Tibial nerve (tissue), 4 donors: ENCODE measurements at regions not wholly inside any gene's neighbourhood (a gene's known extent, or its start where the extent isn't known, plus 50 kb on each side); places are given as distances from the start of the nearest gene placed in this dataset.

Experiments used
- DNase-seq, 2 donors: peaks; one replicate each; pipeline ENCODE4 v3.0.0-alpha.2; 2019; ENCODE audit warnings: low spot score in 2 of 2
- H3K27ac ChIP-seq, 4 donors: fragments of 200-600 bp; sonication (generic) in 3 of 4; one replicate each; pipeline ENCODE4 v1.5.1; 2017 to 2019; ENCODE audit warnings: mild to moderate bottlenecking in 1 of 4
- H3K27me3 ChIP-seq, 2 donors: fragments of 200-600 bp; sonication (generic) in 1 of 2; one replicate each; pipeline versions ENCODE4 v1.5.1 to v1.6.0; 2017 to 2019
- H3K36me3 ChIP-seq, 3 donors: fragments of 200-600 bp; sonication (generic); one replicate each; pipeline ENCODE4 v1.5.1; 2018 to 2019
- H3K4me1 ChIP-seq, 4 donors: fragments of 200-600 bp; sonication (generic) in 3 of 4; one replicate each; pipeline ENCODE4 v1.5.1; 2017 to 2019
- H3K4me3 ChIP-seq, 4 donors: fragments of 200-600 bp; sonication (generic) in 3 of 4; one replicate each; pipeline ENCODE4 v1.5.1; 2017 to 2019; ENCODE audit warnings: mild to moderate bottlenecking in 1 of 4, moderate library complexity in 1 of 4
- H3K9me3 ChIP-seq, 4 donors: fragments of 200-600 bp; sonication (generic) in 3 of 4; one replicate each; pipeline ENCODE4 v1.5.1; 2017 to 2019
- CTCF ChIP-seq, 5 experiments: fragments of 200-600 bp in 3 of 5; fragments of 450-650 bp in 2 of 5; sonication (generic) in 3 of 5; IDR thresholded peaks; one replicate each; pipeline ENCODE4 v1.5.1; 2016 to 2019; ENCODE audit warnings: antibody characterized with exemption in 5 of 5, mild to moderate bottlenecking in 3 of 5, moderate library complexity in 2 of 5
- EP300 ChIP-seq, 2 donors: sonication (generic); formaldehyde crosslinking; IDR thresholded peaks; one replicate each; pipeline ENCODE4 v1.6.1; 2017; ENCODE audit warnings: antibody characterized with exemption in 2 of 2, mild to moderate bottlenecking in 1 of 2
- POLR2A ChIP-seq, 2 donors: fragments of 450-650 bp; IDR thresholded peaks; one replicate each; pipeline ENCODE4 v1.6.1; 2017; ENCODE audit warnings: antibody characterized with exemption in 2 of 2, mild to moderate bottlenecking in 2 of 2, moderate library complexity in 2 of 2
- WGBS, 2 donors: methylation state at CpG; one replicate each; pipeline ENCODE4 v1.1.5; 2018; 5-methylcytosine and 5-hydroxymethylcytosine counted together

- H3K4me3 ChIP-seq, result no peak overlapping the region
- H3K9me3 ChIP-seq, result no peaks in the 10 kb centered on the region
- no peak for DNase-seq
- H3K36me3 ChIP-seq, result no peaks in the 10 kb centered on the region
- TF ChIP-seq POLR2A (IDR thresholded peaks at IDR 0.05) (no peak), EP300 (IDR thresholded peaks at IDR 0.05) (no peak), CTCF (IDR thresholded peaks at IDR 0.05) (no peak)
- no peaks in the 10 kb centered on the region for H3K27me3 ChIP-seq
- no peaks in the 10 kb centered on the region for H3K4me1 ChIP-seq
- no peak overlapping the region for H3K27ac ChIP-seq
Measured at GRCh38 chr11:109138196-109138595, 283.8 kb upstream of the C11orf87 start.

- no peak for TF ChIP-seq POLR2A (IDR thresholded peaks at IDR 0.05)
- TF ChIP-seq EP300 (IDR thresholded peaks at IDR 0.05), result no peak
- TF ChIP-seq CTCF (IDR thresholded peaks at IDR 0.05), result no peak
- no peaks in the 10 kb centered on the region for H3K27me3 ChIP-seq
- DNase-seq, result no peak
- H3K4me1 ChIP-seq, result no peaks in the 10 kb centered on the region
- H3K9me3 ChIP-seq, result no peaks in the 10 kb centered on the region
- H3K36me3 ChIP-seq, result no peaks in the 10 kb centered on the region
- H3K27ac ChIP-seq, result no peak overlapping the region
- no peak overlapping the region for H3K4me3 ChIP-seq
Measured at GRCh38 chr11:109140426-109140825, 281.6 kb upstream of the C11orf87 start.

- no peaks in the 10 kb centered on the region for H3K4me1 ChIP-seq
- H3K36me3 ChIP-seq, result no peaks in the 10 kb centered on the region
- whole genome bisulfite sequencing, 2 donors, result 35 to 52% methylated on average over 3 of the region's 3 CpGs
- no peak overlapping the region for H3K27ac ChIP-seq
- no peak for TF ChIP-seq EP300 (IDR thresholded peaks at IDR 0.05)
- TF ChIP-seq CTCF (IDR thresholded peaks at IDR 0.05), result no peak
- no peak for TF ChIP-seq POLR2A (IDR thresholded peaks at IDR 0.05)
- H3K9me3 ChIP-seq, result no peaks in the 10 kb centered on the region
- no peak for DNase-seq
- H3K4me3 ChIP-seq, result no peak overlapping the region
- H3K27me3 ChIP-seq, result no peaks in the 10 kb centered on the region
Measured at GRCh38 chr11:109140857-109141515, 281.0 kb upstream of the C11orf87 start.

GRCh38 chr11:109145287-109145686 lies 276.7 kb upstream of the C11orf87 start:
- DNase-seq, result no peak
- H3K4me3 ChIP-seq, result no peak overlapping the region
- TF ChIP-seq POLR2A (IDR thresholded peaks at IDR 0.05) (no peak), CTCF (IDR thresholded peaks at IDR 0.05) (no peak), EP300 (IDR thresholded peaks at IDR 0.05) (no peak)
- WGBS, 2 donors, result 94% methylated on average over 14 of the region's 14 CpGs
- no peak overlapping the region for H3K27ac ChIP-seq
- H3K27me3 ChIP-seq, result no peaks in the 10 kb centered on the region
- H3K9me3 ChIP-seq, result no peaks in the 10 kb centered on the region
- no peaks in the 10 kb centered on the region for H3K4me1 ChIP-seq
- no peaks in the 10 kb centered on the region for H3K36me3 ChIP-seq

GRCh38 chr11:109147726-109148125 lies 274.3 kb upstream of the C11orf87 start:
- Histone ChIP-seq H3K36me3 (no peaks in the 10 kb centered on the region), H3K27me3 (no peaks in the 10 kb centered on the region), H3K27ac (no peak overlapping the region), H3K4me1 (no peaks in the 10 kb centered on the region), H3K4me3 (no peak overlapping the region), H3K9me3 (no peaks in the 10 kb centered on the region)
- TF ChIP-seq EP300 (IDR thresholded peaks at IDR 0.05) (no peak), POLR2A (IDR thresholded peaks at IDR 0.05) (no peak), CTCF (IDR thresholded peaks at IDR 0.05) (no peak)
- DNase-seq, result no peak
